Loucy (cell line): ENCODE measurements at regions not wholly inside any gene's neighbourhood (a gene's known extent, or its start where the extent isn't known, plus 50 kb on each side); places are given as distances from the start of the nearest gene placed in this dataset.

Source experiments
- H2AFZ ChIP-seq: fragments of 200-600 bp; sonication (generic); 2 replicates; pipeline ENCODE4 v1.6.0; 2016; ENCODE audit warnings: antibody characterized with exemption, mild to moderate bottlenecking, low read length, moderate library complexity
- H3F3A ChIP-seq: fragments of 200-600 bp; 2 replicates; pipeline ENCODE4 v1.6.0; 2016; ENCODE audit warnings: antibody characterized with exemption, low read depth, mild to moderate bottlenecking
- H3K27me3 ChIP-seq: fragments of 200-600 bp; sonication (generic); 2 replicates; pipeline ENCODE4 v1.6.1; 2014; ENCODE audit warnings: low read length, mild to moderate bottlenecking; ENCODE audit not compliant: insufficient read depth, poor library complexity, severe bottlenecking
- H3K36me3 ChIP-seq: fragments of 200-600 bp; sonication (generic); 2 replicates; pipeline ENCODE4 v1.6.1; 2016; ENCODE audit warnings: low read length; ENCODE audit not compliant: insufficient read depth
- H3K4me1 ChIP-seq: fragments of 200-600 bp; sonication (generic); 2 replicates; pipeline ENCODE4 v1.5.1; 2014; ENCODE audit warnings: low read length, mild to moderate bottlenecking; ENCODE audit not compliant: insufficient read depth, poor library complexity, severe bottlenecking
- H3K4me2 ChIP-seq: fragments of 200-600 bp; sonication (generic); 2 replicates; pipeline ENCODE4 v1.6.0; 2014; ENCODE audit warnings: antibody characterized with exemption, low read length, low read depth, mild to moderate bottlenecking; ENCODE audit not compliant: poor library complexity, severe bottlenecking
- H3K4me3 ChIP-seq: fragments of 200-600 bp; sonication (generic); 2 replicates; pipeline ENCODE4 v1.5.1; 2014; ENCODE audit warnings: low read length, mild to moderate bottlenecking, mixed read lengths; ENCODE audit not compliant: poor library complexity, severe bottlenecking
- H3K79me2 ChIP-seq: fragments of 200-600 bp; sonication (generic); 2 replicates; pipeline ENCODE4 v1.6.1; 2014; ENCODE audit warnings: low read length; ENCODE audit not compliant: insufficient read depth
- H3K9ac ChIP-seq: fragments of 200-600 bp; sonication (generic); 2 replicates; pipeline ENCODE4 v1.6.0; 2014; ENCODE audit warnings: mild to moderate bottlenecking, low read depth, low read length, moderate library complexity; ENCODE audit not compliant: poor library complexity, severe bottlenecking
- H3K9me2 ChIP-seq: fragments of 200-600 bp; sonication (generic); replicated peaks from 2 replicates; pipeline ENCODE4 v1.6.1; 2016; ENCODE audit warnings: low read depth, low read length, mixed read lengths
- H3K9me3 ChIP-seq: fragments of 200-600 bp; sonication (generic); 2 replicates; pipeline ENCODE4 v1.6.1; 2014; ENCODE audit warnings: mild to moderate bottlenecking, antibody characterized with exemption, low read length, low read depth; ENCODE audit not compliant: insufficient read depth
- H4K20me1 ChIP-seq: fragments of 200-600 bp; sonication (generic); 2 replicates; pipeline ENCODE4 v1.6.0; 2014; ENCODE audit warnings: antibody characterized with exemption, low read length, mild to moderate bottlenecking; ENCODE audit not compliant: insufficient read depth, poor library complexity, severe bottlenecking
- EZH2phosphoT487 ChIP-seq: fragments of 200-600 bp; IDR thresholded peaks from 2 replicates; pipeline ENCODE4 v1.6.1; 2018; ENCODE audit warnings: antibody characterized with exemption, mild to moderate bottlenecking, moderate library complexity, borderline replicate concordance
- TF ChIP-seq, protein P1 (sequence below): fragments of 200-600 bp; sonication (generic); conservative IDR thresholded peaks from 2 replicates; pipeline ENCODE4 v1.5.1; 2014; ENCODE audit warnings: mild to moderate bottlenecking, antibody characterized with exemption, low read length

DNA sequence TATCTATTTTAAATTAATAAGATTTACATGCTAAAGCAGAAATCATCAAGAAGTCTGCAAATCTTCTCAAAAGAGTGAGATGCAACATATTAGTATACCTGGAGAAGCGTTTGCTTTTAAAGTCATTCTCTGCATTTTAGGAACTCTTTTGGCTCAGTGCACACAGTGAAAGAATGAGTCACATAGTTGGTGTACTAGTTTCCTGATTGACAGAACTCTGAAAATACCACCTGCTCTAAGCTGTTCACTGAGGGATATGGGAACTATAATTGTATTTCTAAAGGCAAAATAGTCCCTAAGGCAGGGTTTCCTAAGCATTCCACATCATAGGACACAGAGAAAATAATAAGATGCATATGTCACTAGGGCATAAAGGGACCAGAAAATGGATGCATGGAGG lies 838.5 kb downstream of the DIPK2A start:
- Histone ChIP-seq H3K9ac (no peak overlapping the region), H4K20me1 (no peaks in the 10 kb centered on the region), H3K27me3 (no peaks in the 10 kb centered on the region), H3K36me3 (no peaks in the 10 kb centered on the region), H3K9me3 (no peaks in the 10 kb centered on the region), H3K79me2 (no peaks in the 10 kb centered on the region), H2AFZ (no peak overlapping the region), H3K4me2 (no peak overlapping the region), H3K9me2 (no peaks in the 10 kb centered on the region), H3K4me3 (no peak overlapping the region), H3K4me1 (no peaks in the 10 kb centered on the region), H3F3A (no peaks in the 10 kb centered on the region)
- TF ChIP-seq EZH2phosphoT487: no peak
- TF ChIP-seq, protein P1, sequence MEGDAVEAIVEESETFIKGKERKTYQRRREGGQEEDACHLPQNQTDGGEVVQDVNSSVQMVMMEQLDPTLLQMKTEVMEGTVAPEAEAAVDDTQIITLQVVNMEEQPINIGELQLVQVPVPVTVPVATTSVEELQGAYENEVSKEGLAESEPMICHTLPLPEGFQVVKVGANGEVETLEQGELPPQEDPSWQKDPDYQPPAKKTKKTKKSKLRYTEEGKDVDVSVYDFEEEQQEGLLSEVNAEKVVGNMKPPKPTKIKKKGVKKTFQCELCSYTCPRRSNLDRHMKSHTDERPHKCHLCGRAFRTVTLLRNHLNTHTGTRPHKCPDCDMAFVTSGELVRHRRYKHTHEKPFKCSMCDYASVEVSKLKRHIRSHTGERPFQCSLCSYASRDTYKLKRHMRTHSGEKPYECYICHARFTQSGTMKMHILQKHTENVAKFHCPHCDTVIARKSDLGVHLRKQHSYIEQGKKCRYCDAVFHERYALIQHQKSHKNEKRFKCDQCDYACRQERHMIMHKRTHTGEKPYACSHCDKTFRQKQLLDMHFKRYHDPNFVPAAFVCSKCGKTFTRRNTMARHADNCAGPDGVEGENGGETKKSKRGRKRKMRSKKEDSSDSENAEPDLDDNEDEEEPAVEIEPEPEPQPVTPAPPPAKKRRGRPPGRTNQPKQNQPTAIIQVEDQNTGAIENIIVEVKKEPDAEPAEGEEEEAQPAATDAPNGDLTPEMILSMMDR: no peak

DNA sequence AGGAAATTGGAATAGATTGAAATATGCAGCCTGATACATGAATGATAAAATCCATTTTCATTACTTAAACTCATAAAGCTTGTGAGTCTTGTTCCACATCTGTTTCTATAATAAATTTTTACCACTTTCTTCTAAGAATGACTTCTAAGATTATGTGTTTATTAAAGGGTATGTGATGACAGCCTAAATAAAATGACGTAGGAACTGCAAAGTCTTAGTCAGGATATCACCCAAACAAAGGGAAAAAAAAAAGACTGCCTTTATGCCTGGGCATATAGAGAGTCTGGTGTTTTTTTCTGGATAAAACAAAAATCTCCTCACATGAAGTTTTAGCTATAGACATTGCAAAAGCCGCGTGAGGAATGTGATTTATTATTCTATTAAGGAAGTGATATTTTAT lies 844.0 kb downstream of the DIPK2A start:
- Histone ChIP-seq H3K9me3 (no peaks in the 10 kb centered on the region), H3K4me3 (no peak overlapping the region), H4K20me1 (no peaks in the 10 kb centered on the region), H3K36me3 (no peaks in the 10 kb centered on the region), H3K9ac (no peak overlapping the region), H3K4me2 (no peak overlapping the region), H3F3A (no peaks in the 10 kb centered on the region), H3K9me2 (no peaks in the 10 kb centered on the region), H3K27me3 (no peaks in the 10 kb centered on the region), H2AFZ (no peak overlapping the region), H3K4me1 (no peaks in the 10 kb centered on the region), H3K79me2 (no peaks in the 10 kb centered on the region)
- TF ChIP-seq, protein P1: no peak
- no peak for TF ChIP-seq EZH2phosphoT487

DNA sequence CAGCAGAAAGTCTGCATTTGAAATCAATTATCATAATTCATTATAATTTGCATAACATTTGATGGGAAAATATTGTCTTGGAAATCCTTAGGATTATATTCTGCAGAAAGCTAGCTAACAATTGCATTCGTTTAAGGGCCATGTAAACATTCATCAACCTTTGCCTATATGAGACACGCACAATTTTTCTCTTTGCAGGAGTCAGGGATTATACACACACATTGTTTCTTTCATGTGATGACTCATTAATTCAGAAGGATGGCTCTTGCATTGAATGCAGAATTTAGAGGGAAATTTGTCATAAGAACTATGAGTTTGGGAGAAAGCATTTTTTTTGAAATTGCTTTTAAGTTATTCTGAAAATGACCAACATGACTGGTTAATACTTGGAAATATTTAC lies 844.7 kb downstream of the DIPK2A start:
- Histone ChIP-seq H3K36me3 (no peaks in the 10 kb centered on the region), H3K9me3 (no peaks in the 10 kb centered on the region), H3K9me2 (no peaks in the 10 kb centered on the region), H4K20me1 (no peaks in the 10 kb centered on the region), H3K9ac (no peak overlapping the region), H3K4me3 (no peak overlapping the region), H3F3A (no peaks in the 10 kb centered on the region), H3K27me3 (no peaks in the 10 kb centered on the region), H3K4me1 (no peaks in the 10 kb centered on the region), H3K79me2 (no peaks in the 10 kb centered on the region), H3K4me2 (no peak overlapping the region), H2AFZ (no peak overlapping the region)
- TF ChIP-seq EZH2phosphoT487: no peak
- TF ChIP-seq, protein P1: no peak
